Loucy (cell line): ENCODE measurements at regions not wholly inside any gene's neighbourhood (a gene's known extent, or its start where the extent isn't known, plus 50 kb on each side); places are given as distances from the start of the nearest gene placed in this dataset.

Source experiments
- H2AFZ ChIP-seq: fragments of 200-600 bp; sonication (generic); 2 replicates; pipeline ENCODE4 v1.6.0; 2016; ENCODE audit warnings: antibody characterized with exemption, mild to moderate bottlenecking, low read length, moderate library complexity
- H3F3A ChIP-seq: fragments of 200-600 bp; 2 replicates; pipeline ENCODE4 v1.6.0; 2016; ENCODE audit warnings: antibody characterized with exemption, low read depth, mild to moderate bottlenecking
- H3K27me3 ChIP-seq: fragments of 200-600 bp; sonication (generic); 2 replicates; pipeline ENCODE4 v1.6.1; 2014; ENCODE audit warnings: low read length, mild to moderate bottlenecking; ENCODE audit not compliant: insufficient read depth, poor library complexity, severe bottlenecking
- H3K36me3 ChIP-seq: fragments of 200-600 bp; sonication (generic); 2 replicates; pipeline ENCODE4 v1.6.1; 2016; ENCODE audit warnings: low read length; ENCODE audit not compliant: insufficient read depth
- H3K4me1 ChIP-seq: fragments of 200-600 bp; sonication (generic); 2 replicates; pipeline ENCODE4 v1.5.1; 2014; ENCODE audit warnings: low read length, mild to moderate bottlenecking; ENCODE audit not compliant: insufficient read depth, poor library complexity, severe bottlenecking
- H3K4me2 ChIP-seq: fragments of 200-600 bp; sonication (generic); 2 replicates; pipeline ENCODE4 v1.6.0; 2014; ENCODE audit warnings: antibody characterized with exemption, low read length, low read depth, mild to moderate bottlenecking; ENCODE audit not compliant: poor library complexity, severe bottlenecking
- H3K4me3 ChIP-seq: fragments of 200-600 bp; sonication (generic); 2 replicates; pipeline ENCODE4 v1.5.1; 2014; ENCODE audit warnings: low read length, mild to moderate bottlenecking, mixed read lengths; ENCODE audit not compliant: poor library complexity, severe bottlenecking
- H3K79me2 ChIP-seq: fragments of 200-600 bp; sonication (generic); 2 replicates; pipeline ENCODE4 v1.6.1; 2014; ENCODE audit warnings: low read length; ENCODE audit not compliant: insufficient read depth
- H3K9ac ChIP-seq: fragments of 200-600 bp; sonication (generic); 2 replicates; pipeline ENCODE4 v1.6.0; 2014; ENCODE audit warnings: mild to moderate bottlenecking, low read depth, low read length, moderate library complexity; ENCODE audit not compliant: poor library complexity, severe bottlenecking
- H3K9me2 ChIP-seq: fragments of 200-600 bp; sonication (generic); replicated peaks from 2 replicates; pipeline ENCODE4 v1.6.1; 2016; ENCODE audit warnings: low read depth, low read length, mixed read lengths
- H3K9me3 ChIP-seq: fragments of 200-600 bp; sonication (generic); 2 replicates; pipeline ENCODE4 v1.6.1; 2014; ENCODE audit warnings: mild to moderate bottlenecking, antibody characterized with exemption, low read length, low read depth; ENCODE audit not compliant: insufficient read depth
- H4K20me1 ChIP-seq: fragments of 200-600 bp; sonication (generic); 2 replicates; pipeline ENCODE4 v1.6.0; 2014; ENCODE audit warnings: antibody characterized with exemption, low read length, mild to moderate bottlenecking; ENCODE audit not compliant: insufficient read depth, poor library complexity, severe bottlenecking
- CTCF ChIP-seq: fragments of 200-600 bp; sonication (generic); conservative IDR thresholded peaks from 2 replicates; pipeline ENCODE4 v1.5.1; 2014; ENCODE audit warnings: mild to moderate bottlenecking, antibody characterized with exemption, low read length
- EZH2phosphoT487 ChIP-seq: fragments of 200-600 bp; IDR thresholded peaks from 2 replicates; pipeline ENCODE4 v1.6.1; 2018; ENCODE audit warnings: antibody characterized with exemption, mild to moderate bottlenecking, moderate library complexity, borderline replicate concordance

GRCh38 chr2:134770702-134771101, 51.9 kb upstream of the TMEM163 start:
- H3K9me2 ChIP-seq, result no peaks in the 10 kb centered on the region
- no peak overlapping the region for H3K4me3 ChIP-seq
- H3K4me1 ChIP-seq, result peaks cover 21% of the 10 kb centered on the region
- H2AFZ ChIP-seq, result no peak overlapping the region
- no peak overlapping the region for H3K4me2 ChIP-seq
- no peaks in the 10 kb centered on the region for H4K20me1 ChIP-seq
- no peaks in the 10 kb centered on the region for H3K27me3 ChIP-seq
- no peaks in the 10 kb centered on the region for H3K36me3 ChIP-seq
- no peaks in the 10 kb centered on the region for H3F3A ChIP-seq
- TF ChIP-seq CTCF (no peak), EZH2phosphoT487 (no peak)
- H3K79me2 ChIP-seq, result no peaks in the 10 kb centered on the region
- H3K9me3 ChIP-seq, result no peaks in the 10 kb centered on the region
- H3K9ac ChIP-seq, result no peak overlapping the region

GRCh38 chr2:134771313-134771801, 52.6 kb upstream of the TMEM163 start:
- Histone ChIP-seq H3F3A (no peaks in the 10 kb centered on the region), H3K4me1 (peaks cover 21% of the 10 kb centered on the region), H3K4me3 (no peak overlapping the region), H3K27me3 (no peaks in the 10 kb centered on the region), H4K20me1 (no peaks in the 10 kb centered on the region), H2AFZ (no peak overlapping the region), H3K9me3 (no peaks in the 10 kb centered on the region), H3K9ac (no peak overlapping the region), H3K9me2 (no peaks in the 10 kb centered on the region), H3K4me2 (no peak overlapping the region), H3K79me2 (no peaks in the 10 kb centered on the region), H3K36me3 (no peaks in the 10 kb centered on the region)
- TF ChIP-seq EZH2phosphoT487 (no peak), CTCF (no peak)

- no peaks in the 10 kb centered on the region for H3K9me3 ChIP-seq
- H3K36me3 ChIP-seq, result no peaks in the 10 kb centered on the region
- H3K4me2 ChIP-seq, result no peak overlapping the region
- H3K4me1 ChIP-seq, result peaks cover 21% of the 10 kb centered on the region
- no peak overlapping the region for H3K4me3 ChIP-seq
- no peak overlapping the region for H2AFZ ChIP-seq
- H3K9ac ChIP-seq, result no peak overlapping the region
- no peaks in the 10 kb centered on the region for H3K9me2 ChIP-seq
- TF ChIP-seq EZH2phosphoT487 (no peak), CTCF (no peak)
- H3F3A ChIP-seq, result no peaks in the 10 kb centered on the region
- no peaks in the 10 kb centered on the region for H4K20me1 ChIP-seq
- H3K79me2 ChIP-seq, result no peaks in the 10 kb centered on the region
- no peaks in the 10 kb centered on the region for H3K27me3 ChIP-seq
Measured at GRCh38 chr2:134772493-134773169, 53.8 kb upstream of the TMEM163 start.
